GM18505 (cell line): ENCODE measurements at regions not wholly inside any gene's neighbourhood (a gene's known extent, or its start where the extent isn't known, plus 50 kb on each side); places are given as distances from the start of the nearest gene placed in this dataset.

Experiments used
- ATAC-seq: cut with Tn5 transposase; IDR thresholded peaks from one replicate; pipeline ENCODE4 v1.9.1; 2021; ENCODE audit not compliant: unreplicated experiment
- POLR2A ChIP-seq: IDR thresholded peaks from 4 replicates; pipeline ENCODE4 v1.6.1; 2011; ENCODE audit warnings: borderline replicate concordance; ENCODE audit not compliant: insufficient read depth, insufficient read length; ENCODE audit errors: extremely low read depth

DNA sequence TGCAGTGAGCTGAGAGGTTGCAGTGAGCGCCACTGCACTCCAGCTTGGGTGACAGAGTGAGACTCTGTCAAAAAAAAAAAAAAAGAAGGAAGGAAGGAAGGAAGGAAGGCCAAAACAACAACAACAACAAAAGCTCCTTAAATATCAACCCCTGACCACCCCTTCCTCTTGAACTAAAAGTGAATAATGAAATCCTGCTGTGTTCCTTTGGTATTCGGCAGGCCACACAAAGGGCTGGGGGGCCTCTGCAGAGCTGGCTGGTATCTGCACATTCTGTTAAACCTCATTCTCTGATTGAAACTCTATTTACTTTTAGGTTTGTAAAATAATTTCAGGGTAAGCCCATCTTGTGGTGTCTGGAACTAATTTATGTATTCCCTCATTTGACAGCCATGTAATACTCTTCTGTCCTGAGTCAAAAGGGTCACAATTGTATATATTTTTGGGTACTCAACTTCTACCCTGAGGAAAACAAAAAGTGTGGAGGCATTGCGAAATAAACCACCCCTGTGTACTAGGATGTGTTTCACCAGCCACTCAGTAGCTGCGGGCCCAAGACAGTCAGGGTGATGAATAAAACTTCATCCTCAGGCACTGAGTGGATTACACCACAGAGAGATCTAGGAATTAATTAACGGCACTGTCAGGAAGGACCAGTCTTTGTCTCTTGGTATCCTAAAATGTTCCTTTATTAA lies 446.4 kb upstream of the PFKP start:
- no peak for TF ChIP-seq POLR2A
- ATAC-seq = no peak

DNA sequence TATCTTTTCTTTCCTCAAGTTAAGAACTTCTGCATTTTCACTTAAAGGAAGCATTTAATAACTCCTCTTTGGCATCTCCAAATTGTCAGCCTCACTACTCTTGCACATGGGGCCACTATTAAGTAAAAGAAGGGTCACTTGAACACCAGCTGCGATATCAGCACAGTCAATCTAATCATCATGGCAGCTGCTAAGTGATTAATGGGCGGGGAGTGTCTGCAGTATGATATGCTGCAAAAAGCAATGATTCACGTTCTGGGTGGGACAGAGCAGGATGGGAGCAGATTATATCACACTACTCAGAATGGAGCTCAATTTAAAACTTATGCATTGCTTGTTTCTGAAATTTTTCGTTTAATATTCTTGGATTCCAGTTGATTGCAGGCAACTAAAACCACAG lies 447.4 kb upstream of the PFKP start:
- TF ChIP-seq POLR2A = no peak
- ATAC-seq = no peak

DNA sequence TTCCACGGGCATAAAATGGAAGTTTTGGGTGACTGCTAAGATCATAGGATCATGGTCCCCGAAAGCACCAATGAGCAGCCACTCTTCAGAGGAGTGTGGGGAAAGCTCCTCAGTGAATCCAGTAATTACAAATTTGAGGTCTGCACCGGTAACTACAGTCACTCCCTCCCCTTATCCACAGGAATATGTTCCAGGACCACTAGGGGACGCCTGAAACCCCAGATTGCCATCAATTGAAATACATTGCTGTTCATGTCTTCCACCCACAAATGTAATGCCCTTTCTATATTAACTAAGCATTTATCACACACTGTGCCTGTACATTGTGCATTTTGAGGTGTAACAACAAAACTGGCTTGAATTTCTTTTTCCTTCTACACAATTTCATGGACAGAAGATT lies 447.9 kb upstream of the PFKP start:
- TF ChIP-seq POLR2A = no peak
- no peak for ATAC-seq

DNA sequence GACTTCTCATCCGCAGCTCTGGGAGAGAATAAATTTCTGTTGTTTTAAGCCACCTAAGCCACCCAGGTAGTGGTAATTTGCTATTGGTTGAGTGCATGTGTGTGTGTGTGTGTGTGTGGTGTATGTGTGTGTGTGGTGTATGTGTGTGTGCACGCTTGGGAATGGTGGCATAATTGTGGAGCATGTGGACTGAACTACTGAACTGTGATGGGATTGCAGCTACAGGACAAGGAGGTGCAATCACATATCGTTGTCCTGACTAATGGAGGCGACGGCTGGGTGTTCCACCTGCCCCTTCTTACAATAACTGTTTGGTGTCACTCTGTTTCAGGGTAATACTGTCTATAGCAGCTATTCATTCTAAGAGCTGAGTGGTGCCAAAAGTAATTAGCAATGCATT lies 448.7 kb upstream of the PFKP start:
- TF ChIP-seq POLR2A = no peak
- ATAC-seq = no peak

DNA sequence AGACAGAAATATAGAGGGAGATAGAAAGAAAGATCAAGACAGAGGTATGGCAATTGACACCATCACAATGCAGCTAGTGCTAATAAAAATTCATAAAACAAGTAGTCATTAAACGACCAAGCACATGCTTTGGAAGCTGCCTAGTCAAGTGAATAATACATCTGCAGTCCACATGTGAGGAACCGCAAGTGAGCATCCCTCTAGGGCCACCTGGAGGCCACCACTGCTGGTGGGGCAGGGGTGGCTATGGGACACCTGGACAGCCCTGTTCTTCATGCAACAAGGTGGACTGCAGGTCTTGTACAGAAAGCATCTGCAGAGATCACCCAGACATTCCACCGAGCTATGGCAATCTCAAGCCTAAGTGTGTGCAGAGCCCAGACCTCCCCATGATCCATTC lies 451.1 kb upstream of the PFKP start:
- no peak for ATAC-seq
- TF ChIP-seq POLR2A = no peak

DNA sequence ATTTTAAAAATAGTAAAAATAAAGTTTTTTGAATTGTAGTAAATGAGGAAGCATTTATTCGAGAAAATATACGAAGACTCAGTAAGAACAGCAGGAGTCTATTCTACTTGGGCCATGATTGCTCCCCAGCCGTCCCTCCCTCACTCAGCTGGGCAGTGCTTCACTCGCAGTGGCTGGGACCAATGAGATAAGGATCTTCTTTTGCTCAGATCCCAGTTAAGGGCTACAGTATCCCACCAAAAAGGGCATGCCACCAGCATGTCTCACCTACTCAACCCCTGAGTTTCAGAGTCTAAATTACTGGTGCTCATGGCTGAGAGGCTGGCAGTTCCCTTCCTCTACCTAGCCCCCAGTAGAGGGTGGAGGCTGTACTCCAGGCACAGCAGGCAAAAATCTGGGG lies 455.7 kb upstream of the PFKP start:
- no peak for TF ChIP-seq POLR2A
- no peak for ATAC-seq

DNA sequence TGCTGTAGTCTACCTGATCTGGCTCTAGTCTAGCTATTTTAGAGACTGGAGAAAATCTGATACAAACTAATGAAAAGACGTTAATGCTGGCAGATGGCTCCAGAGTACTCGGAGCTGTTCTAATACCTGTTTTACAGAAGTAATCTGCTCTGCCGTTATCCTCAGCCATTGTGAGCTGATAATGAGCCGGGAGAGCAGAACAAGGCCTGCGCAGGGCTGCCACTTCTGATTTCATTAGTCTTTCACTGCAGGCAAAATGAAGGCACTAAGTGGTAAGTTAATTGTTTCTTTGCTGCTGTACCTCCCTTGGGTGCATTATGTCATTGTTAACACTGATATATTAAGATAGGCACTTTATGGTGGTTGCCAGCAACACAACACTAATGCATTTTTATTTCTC lies 456.4 kb upstream of the PFKP start:
- TF ChIP-seq POLR2A = no peak
- no peak for ATAC-seq

DNA sequence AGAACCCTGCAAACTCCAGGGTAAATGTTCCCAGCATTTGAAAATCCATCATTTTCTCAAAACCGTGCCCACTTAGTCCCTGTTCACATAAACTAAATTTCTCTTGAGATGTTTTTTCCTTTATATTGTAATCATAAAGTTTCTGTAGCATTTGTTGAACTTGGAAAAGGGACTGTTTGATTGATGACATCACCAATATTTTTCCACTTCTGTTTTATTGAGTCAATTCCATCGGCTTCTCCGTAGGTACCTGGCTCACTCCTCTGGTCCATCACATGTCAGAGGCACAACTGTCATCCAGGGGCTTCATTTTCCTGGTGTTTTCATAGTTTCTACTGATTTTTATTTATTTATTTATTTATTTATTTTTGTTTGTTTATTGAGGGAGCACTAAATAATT lies 462.5 kb upstream of the PFKP start:
- TF ChIP-seq POLR2A = no peak
- no peak for ATAC-seq

DNA sequence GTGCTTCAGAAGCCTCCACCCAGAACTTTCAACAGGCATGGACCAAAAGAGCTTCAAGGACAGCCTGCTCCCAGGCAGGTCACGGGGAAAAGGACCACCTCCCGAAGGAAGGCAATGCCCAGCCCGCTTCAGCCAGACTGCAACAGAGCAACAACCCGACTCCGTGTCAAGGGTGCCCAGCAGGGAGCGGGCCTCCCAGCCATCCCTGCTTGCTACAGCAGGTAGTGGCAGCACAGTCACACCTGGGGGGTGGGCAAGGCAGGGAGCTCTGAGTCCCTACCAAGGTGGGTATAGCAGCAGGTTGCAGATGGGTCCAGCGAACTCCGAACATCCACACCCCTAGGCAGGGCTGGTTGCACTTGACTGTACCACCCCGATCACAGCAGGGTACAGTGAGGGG lies 467.8 kb upstream of the PFKP start:
- TF ChIP-seq POLR2A = no peak
- no peak for ATAC-seq

DNA sequence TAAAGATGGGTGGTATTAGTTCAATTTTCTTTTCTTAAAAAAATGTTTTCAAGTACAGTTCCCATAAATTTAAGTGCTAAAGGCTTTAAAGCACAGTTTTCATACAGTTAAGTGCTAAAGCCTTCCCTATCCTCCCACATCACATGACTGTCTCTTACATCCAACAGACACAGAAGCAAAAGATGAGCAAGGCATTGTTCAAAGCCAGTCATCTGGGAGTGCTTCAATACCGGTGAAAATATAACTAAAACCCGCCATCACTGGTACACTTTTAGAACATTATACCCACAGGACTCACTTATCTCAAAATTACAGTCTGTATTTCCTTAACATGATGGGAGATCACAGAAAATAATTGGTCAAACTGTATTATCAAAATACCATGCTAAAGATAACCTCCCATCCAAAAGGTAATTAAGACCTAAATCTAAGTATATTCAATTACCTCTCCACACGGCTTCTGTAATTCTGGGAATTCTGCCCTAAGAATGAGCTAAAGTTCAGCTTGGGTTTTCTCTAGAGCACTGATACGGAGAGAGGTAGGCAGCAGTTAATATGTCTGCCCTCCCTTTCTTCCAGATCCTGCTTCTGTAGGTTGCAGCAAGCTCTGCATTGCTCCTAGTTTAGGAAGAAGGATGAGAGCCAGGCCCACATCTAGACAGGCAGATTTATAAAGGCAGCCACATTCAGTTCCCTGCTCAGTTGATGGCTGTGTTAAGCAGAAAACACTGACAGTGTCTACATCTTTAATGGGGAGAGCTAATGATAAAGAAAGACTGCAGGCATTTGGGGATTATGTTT lies 474.8 kb upstream of the PFKP start:
- ATAC-seq = no peak
- no peak for TF ChIP-seq POLR2A

DNA sequence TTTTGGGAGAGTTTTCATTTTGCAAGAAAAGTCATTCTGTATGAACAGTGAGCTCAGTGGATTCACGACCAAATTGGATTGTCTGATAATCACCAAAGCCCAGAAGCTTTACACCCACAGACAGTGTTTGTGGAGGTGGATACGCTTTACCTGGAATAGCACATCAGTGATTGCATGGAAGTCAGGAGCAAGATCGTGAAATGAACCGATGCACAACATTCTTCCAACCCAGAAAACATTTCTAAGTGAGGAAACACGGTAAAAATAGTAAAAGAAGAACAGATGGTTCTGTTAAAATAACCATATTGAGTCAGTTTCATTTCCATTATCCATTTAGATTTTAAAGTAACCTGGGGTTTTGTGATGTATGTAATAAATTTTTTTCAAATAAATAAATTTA lies 478.2 kb upstream of the PFKP start:
- ATAC-seq = no peak
- TF ChIP-seq POLR2A = no peak

DNA sequence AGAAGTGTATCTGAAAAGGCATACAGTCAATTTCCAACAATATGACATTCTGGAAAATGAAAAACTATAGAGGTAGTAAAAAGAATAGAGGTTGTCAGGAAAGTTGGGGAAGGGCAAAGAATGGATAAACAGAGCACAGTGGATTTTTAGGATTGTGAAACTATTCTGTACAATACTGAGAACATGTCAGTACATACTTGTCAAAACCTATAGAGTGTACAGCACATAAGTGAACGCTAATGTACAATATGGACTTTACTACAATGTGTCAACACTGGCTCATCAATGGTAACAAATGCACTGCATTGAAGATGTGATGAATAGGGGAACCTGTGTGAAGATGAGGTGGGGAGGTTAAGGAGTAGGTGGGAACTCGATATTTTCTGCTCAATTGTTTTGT lies 483.0 kb upstream of the PFKP start:
- no peak for ATAC-seq
- TF ChIP-seq POLR2A = no peak

DNA sequence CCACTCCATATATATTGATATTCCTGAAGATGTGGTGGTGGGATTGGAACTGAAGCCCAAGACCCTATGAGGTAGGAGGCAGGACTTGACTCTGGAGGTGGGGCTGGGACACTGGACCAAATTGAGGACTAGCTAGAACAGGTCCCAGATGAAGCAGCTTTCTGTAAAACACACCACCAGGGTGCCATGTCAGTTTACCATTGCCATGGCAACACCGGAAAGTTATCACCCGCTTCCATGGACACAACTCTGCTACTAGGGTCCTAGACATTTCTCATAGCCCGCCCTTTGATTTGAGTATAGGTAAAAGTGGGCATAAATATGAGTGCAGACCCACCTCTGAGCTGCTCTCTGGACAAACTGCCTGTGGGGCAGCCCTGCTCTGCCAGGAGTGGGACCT lies 490.5 kb upstream of the PFKP start:
- TF ChIP-seq POLR2A = no peak
- ATAC-seq = no peak

DNA sequence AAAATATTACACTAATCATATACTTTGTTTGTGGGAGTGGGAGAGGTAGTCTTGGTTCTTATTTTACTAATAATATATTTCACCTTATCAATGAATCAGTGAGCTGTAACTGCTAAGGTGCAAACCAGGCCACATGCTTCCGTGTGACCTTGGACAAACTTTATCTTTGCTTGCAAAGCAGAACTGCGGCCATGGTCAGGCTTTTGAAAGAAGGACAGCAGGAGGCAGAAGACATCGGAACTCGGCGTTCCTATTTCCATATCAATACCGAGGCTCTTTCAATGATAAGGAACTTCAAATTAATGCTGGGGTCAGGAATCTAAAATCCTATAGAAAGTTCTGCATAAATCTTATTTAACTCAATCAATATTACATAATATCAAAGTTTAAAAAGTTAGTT lies 491.9 kb upstream of the PFKP start:
- TF ChIP-seq POLR2A = no peak

More for the DNA sequence above, 491.9 kb upstream of the PFKP start:
- ATAC-seq = no peak
